Osteoblast (primary cell): ENCODE measurements at regions not wholly inside any gene's neighbourhood (a gene's known extent, or its start where the extent isn't known, plus 50 kb on each side); places are given as distances from the start of the nearest gene placed in this dataset.

Experiments
- DNase-seq: peaks from one replicate; pipeline ENCODE4 v3.0.0; 2011; ENCODE audit warnings: low spot score, mixed read lengths; ENCODE audit not compliant: insufficient read length; ENCODE audit errors: missing footprints
- H2AFZ ChIP-seq: 2 replicates; pipeline ENCODE4 v1.6.0; 2011; ENCODE audit warnings: mild to moderate bottlenecking, low read length
- H3K27ac ChIP-seq: 2 replicates; pipeline ENCODE4 v1.5.1; 2011; ENCODE audit warnings: mild to moderate bottlenecking, low read depth, low read length, moderate library complexity
- H3K27me3 ChIP-seq: 2 replicates; pipeline ENCODE4 v1.6.0; 2012; ENCODE audit warnings: mild to moderate bottlenecking, control low read depth, inconsistent platforms, low read length, moderate library complexity; ENCODE audit not compliant: insufficient read depth
- H3K36me3 ChIP-seq: 2 replicates; pipeline ENCODE4 v1.5.1; 2011; ENCODE audit warnings: mild to moderate bottlenecking, low read length, control low read depth, moderate library complexity; ENCODE audit not compliant: insufficient read depth
- H3K4me1 ChIP-seq: 2 replicates; pipeline ENCODE4 v1.5.1; 2011; ENCODE audit warnings: mild to moderate bottlenecking, low read length, control low read depth, moderate library complexity; ENCODE audit not compliant: insufficient read depth
- H3K4me2 ChIP-seq: 2 replicates; pipeline ENCODE4 v1.6.0; 2011; ENCODE audit warnings: mild to moderate bottlenecking, low read length; ENCODE audit not compliant: insufficient read depth
- H3K4me3 ChIP-seq: fragments of 200-600 bp; sonication (generic); 3 replicates; pipeline ENCODE4 v1.5.1; 2012; ENCODE audit warnings: mild to moderate bottlenecking, low read length, inconsistent platforms; ENCODE audit not compliant: insufficient read depth
- H3K79me2 ChIP-seq: 2 replicates; pipeline ENCODE4 v1.6.0; 2012; ENCODE audit warnings: mild to moderate bottlenecking, low read length, control low read depth, inconsistent platforms; ENCODE audit not compliant: insufficient read depth
- H3K9me3 ChIP-seq: 2 replicates; pipeline ENCODE4 v1.5.1; 2011; ENCODE audit warnings: low read depth, low read length, control low read depth
- H4K20me1 ChIP-seq: 2 replicates; pipeline ENCODE4 v1.6.0; 2012; ENCODE audit warnings: mild to moderate bottlenecking, low read length, control low read depth; ENCODE audit not compliant: insufficient read depth
- CTCF ChIP-seq: IDR thresholded peaks from 2 replicates; pipeline ENCODE4 v1.5.1; 2011; ENCODE audit warnings: mild to moderate bottlenecking, low read depth, low read length, moderate library complexity; ENCODE audit errors: extremely low read depth

GRCh38 chr5:61926911-61927310 is 379.1 kb upstream of the KIF2A start:
- Histone ChIP-seq H3K4me2 (no peak overlapping the region), H3K4me1 (no peaks in the 10 kb centered on the region), H3K27ac (no peak overlapping the region), H2AFZ (no peak overlapping the region), H3K4me3 (no peak overlapping the region), H3K27me3 (no peaks in the 10 kb centered on the region), H4K20me1 (no peaks in the 10 kb centered on the region), H3K36me3 (no peaks in the 10 kb centered on the region), H3K79me2 (no peaks in the 10 kb centered on the region), H3K9me3 (no peaks in the 10 kb centered on the region)
- no peak for TF ChIP-seq CTCF
- no peak for DNase-seq

GRCh38 chr5:61931236-61931635 is 374.8 kb upstream of the KIF2A start:
- Histone ChIP-seq H3K27ac (no peak overlapping the region), H3K4me3 (no peak overlapping the region), H3K4me1 (no peaks in the 10 kb centered on the region), H3K27me3 (no peaks in the 10 kb centered on the region), H3K9me3 (no peaks in the 10 kb centered on the region), H2AFZ (no peak overlapping the region), H4K20me1 (no peaks in the 10 kb centered on the region), H3K36me3 (no peaks in the 10 kb centered on the region), H3K79me2 (no peaks in the 10 kb centered on the region), H3K4me2 (no peak overlapping the region)
- no peak for TF ChIP-seq CTCF
- no peak for DNase-seq

- H3K27me3 ChIP-seq = no peaks in the 10 kb centered on the region
- peak; percentile 57 for DNase-seq
- peak overlapping the region; percentile 31 for H3K4me3 ChIP-seq
- no peaks in the 10 kb centered on the region for H3K36me3 ChIP-seq
- peak overlapping the region; percentile 21 for H2AFZ ChIP-seq
- H3K9me3 ChIP-seq = no peaks in the 10 kb centered on the region
- no peaks in the 10 kb centered on the region for H3K79me2 ChIP-seq
- H3K4me1 ChIP-seq = no peaks in the 10 kb centered on the region
- TF ChIP-seq CTCF = peak; percentile 72
- H3K4me2 ChIP-seq = peak overlapping the region; percentile 57
- no peak overlapping the region for H3K27ac ChIP-seq
- H4K20me1 ChIP-seq = no peaks in the 10 kb centered on the region
Measured at GRCh38 chr5:61933787-61934626, 372.0 kb upstream of the KIF2A start.

DNA sequence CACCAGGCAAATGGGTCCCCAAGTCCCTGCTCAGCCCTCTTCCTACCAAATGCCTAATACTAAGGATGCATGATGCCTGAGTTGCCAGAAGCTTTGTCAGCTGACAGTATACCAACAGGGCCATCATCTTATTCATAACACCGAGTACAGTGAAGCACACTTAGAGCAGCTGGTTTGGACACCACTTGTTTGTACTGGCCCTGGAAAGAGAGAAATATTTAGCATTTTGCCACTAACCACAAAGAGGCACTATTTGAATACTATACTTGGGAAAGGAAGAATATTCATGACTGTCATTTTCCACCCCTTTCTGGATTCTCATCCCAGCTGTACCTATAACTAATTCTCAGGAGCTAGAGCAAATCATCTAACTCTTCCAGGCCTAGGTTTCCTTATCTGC is 364.4 kb upstream of the KIF2A start:
- no peak overlapping the region for H2AFZ ChIP-seq
- peak; percentile 21 for DNase-seq
- TF ChIP-seq CTCF = no peak
- H3K4me3 ChIP-seq = no peak overlapping the region
- H3K4me1 ChIP-seq = no peaks in the 10 kb centered on the region
- H3K4me2 ChIP-seq = no peak overlapping the region
- no peaks in the 10 kb centered on the region for H3K9me3 ChIP-seq
- H3K36me3 ChIP-seq = no peaks in the 10 kb centered on the region
- H3K79me2 ChIP-seq = no peaks in the 10 kb centered on the region
- H3K27me3 ChIP-seq = no peaks in the 10 kb centered on the region
- no peaks in the 10 kb centered on the region for H4K20me1 ChIP-seq
- no peak overlapping the region for H3K27ac ChIP-seq
